GM21737 (cell line): ENCODE measurements at regions not wholly inside any gene's neighbourhood (a gene's known extent, or its start where the extent isn't known, plus 50 kb on each side); places are given as distances from the start of the nearest gene placed in this dataset.
A peak's percentile ranks its signal among the peaks of the same experiment; 100 is the strongest.
"Not testable (repeated sequence)": the region's sequence is repeated elsewhere in the genome, so short reads cannot be mapped to it uniquely, and the experiment has no call there.

Experiments
- ATAC-seq: cut with Tn5 transposase; IDR thresholded peaks from one replicate; pipeline ENCODE4 v1.9.1; 2021; ENCODE audit warnings: mild to moderate bottlenecking, moderate library complexity; ENCODE audit not compliant: unreplicated experiment

- ATAC-seq: no peak
These were observed 66.0 kb downstream of the KBTBD8 start for GRCh38 chr3:67064105-67064504.

DNA sequence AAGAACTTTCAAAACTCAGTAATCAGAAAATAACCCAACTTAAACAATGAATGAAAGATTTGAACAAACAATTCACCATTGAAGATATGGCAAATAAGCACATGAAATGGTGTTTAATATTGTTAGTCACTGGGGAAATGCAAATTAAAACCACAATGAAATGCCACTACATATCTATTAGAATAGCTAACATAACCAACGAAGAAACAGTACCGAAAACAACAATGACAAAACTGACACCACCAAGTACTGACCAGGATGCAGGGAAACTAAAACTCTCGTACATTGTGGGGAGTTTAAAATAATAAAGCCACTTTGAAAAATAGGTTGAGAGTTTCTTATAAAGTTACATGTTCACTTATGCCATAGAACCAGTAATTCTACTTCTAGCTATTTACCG, 69.1 kb downstream of the KBTBD8 start:
- ATAC-seq: peak; percentile 86

- not testable (repeated sequence) for ATAC-seq
These were observed 74.5 kb downstream of the KBTBD8 start for GRCh38 chr3:67072640-67073039.

- no peak for ATAC-seq
These were observed 75.7 kb downstream of the KBTBD8 start for GRCh38 chr3:67073812-67074211.

GRCh38 chr3:67075295-67075694, 77.2 kb downstream of the KBTBD8 start:
- no peak for ATAC-seq

DNA sequence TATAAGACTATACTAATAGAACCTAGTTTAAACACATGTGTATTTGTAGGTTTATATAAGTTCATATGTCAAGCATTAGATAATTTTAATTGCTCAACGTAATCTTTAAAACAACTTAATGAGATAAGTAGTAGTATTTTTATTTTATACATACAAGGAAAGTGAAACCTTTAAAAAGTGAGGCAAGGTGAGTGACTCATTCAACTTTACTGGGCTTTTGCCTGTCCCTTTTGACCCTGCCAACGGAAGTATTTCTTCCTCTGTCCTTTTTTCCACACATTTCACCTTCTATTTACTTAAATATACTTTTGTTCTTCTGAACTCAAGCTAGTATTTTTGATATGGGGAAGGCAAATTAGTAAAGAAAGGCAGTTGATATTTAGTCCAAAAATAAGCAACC, 78.5 kb downstream of the KBTBD8 start:
- no peak for ATAC-seq

DNA sequence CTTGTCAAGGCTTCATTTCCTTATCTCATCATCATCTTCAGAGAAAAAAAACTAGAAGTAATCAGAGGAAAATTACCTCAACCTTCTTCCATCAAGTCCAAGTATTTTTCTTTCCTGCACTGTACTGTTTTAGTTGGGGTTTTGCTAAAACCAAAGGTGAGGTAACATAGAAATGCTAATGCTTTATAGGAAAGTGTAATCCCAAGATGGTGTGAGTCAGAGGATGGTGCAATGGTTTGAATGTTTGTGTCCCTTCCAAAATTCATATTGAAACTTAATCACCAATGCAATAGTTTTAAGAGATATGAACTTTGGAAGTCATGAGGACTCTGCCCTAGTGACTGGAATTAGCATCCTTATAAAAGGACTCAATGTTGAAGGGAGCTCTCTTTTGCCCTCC, 79.5 kb downstream of the KBTBD8 start:
- no peak for ATAC-seq

DNA sequence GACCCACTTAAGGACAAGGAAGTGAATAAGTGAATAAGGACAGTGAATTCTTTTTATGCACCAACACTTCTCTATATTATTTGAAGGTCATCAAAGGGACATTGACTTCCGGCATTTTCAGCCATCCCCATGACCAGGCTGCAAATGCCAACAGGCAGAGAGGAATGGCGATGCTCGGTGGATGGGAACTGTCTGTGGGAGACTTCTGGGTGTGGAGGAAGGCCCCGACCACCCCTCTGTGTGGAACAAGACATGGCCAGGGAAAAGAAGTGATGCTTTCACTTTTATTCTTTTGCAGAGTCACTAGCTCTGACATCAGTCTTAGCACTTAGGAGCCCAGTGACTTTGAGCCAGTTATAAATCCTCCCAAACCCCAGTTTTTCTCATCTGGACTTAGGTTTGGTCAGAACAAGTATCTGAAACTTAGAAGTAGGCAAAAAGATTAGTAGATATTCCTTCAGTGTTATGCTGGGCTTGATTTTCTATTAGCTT, 84.5 kb downstream of the KBTBD8 start:
- no peak for ATAC-seq

DNA sequence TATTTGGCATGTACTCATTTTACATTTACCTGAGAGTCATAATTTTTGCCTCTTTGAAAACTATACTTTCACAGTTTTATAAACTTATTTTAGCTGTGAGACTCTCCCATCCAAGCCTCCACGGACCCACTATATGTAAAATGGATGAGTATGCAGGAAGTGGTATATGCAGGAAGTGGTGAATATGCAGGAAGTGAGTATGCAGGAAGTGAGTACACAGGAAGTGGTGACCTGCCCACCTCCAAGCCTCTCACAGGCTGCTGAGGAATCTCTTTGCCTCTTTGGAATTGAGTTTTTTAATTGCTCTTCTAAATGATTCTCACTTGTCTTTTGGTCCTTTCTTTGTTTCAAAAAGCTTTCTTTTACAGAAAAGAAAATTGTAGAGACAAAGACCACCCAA, 85.2 kb downstream of the KBTBD8 start:
- ATAC-seq: peak; percentile 72

DNA sequence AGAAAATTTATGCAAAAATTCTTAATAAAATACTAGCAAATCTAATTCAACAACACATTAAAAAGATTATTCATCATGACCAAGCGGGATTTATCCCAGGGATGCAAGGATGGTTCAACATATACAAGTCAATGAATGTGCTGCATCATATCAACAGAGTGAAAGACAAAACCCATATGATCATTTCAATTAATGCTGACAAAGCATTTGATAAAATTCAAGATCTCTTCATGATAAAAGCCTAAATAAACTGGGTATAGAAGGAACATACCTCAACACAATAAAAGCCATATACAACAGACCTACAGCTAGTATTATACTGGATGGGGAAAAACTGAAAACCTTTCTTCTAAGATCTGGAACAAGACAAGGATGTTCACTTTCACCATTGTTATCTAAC, 89.7 kb downstream of the KBTBD8 start:
- ATAC-seq: no peak

- no peak for ATAC-seq
These were observed 92.4 kb downstream of the KBTBD8 start for GRCh38 chr3:67090474-67090873.

- no peak for ATAC-seq
These were observed 95.2 kb downstream of the KBTBD8 start for GRCh38 chr3:67093305-67093704.

DNA sequence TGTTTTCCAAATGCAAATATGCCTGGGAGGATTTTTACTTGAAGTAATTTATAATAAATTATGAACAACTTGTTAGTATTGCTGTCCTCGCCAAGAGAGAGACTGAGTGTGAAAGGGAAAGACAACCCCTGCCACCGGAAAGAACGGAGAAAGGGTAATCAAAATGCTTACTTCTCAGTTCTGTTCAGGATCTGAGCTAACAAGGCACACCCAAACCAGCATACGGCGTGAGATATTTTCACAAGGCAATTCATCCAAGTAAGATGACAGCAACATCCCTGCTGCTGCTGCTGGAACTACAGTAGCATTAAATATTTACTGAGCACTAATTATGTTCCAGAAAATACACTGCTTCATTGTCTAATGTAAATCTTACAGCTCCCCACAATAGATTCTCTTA, 96.1 kb downstream of the KBTBD8 start:
- ATAC-seq: no peak

- ATAC-seq: no peak
These were observed 96.7 kb downstream of the KBTBD8 start for GRCh38 chr3:67094774-67095173.

DNA sequence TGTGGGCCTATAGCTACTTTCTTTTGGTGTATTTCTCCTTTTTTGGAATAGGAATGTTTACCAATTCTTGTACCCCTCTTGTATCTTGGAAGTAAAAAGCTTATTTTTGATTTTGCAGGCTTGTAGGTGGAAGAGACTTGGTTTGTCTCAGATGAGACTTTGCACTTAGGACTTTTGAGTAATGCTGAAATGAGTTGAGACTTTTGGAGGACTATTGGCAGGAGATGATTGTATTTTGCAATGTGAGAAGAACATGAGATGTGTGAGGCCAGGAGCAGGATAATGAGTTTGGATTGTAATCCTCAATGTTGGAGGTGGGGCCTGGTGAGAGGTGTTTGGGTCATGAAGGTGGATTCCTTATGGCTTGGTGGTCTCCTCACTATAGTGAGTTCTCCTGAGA, 106.3 kb downstream of the KBTBD8 start:
- ATAC-seq: no peak

DNA sequence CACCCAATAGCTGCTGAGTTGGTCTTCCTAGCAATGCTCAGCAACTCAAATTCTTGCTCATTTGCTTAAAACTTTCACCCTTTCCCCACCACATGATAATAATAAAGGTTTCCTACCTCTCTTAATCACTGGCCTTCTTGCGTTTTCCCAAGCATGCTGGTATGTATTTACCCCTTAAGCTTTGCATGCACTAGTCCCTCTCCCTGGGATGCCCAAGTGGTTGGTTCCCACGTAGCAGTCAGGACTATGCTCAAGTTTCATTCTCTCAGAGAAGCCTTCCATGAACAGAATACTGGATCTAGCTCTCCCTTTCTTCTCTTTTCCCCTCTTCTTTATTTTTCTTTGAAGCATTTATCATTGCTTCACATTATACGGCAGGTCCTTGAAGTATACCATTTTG, 108.8 kb downstream of the KBTBD8 start:
- no peak for ATAC-seq

DNA sequence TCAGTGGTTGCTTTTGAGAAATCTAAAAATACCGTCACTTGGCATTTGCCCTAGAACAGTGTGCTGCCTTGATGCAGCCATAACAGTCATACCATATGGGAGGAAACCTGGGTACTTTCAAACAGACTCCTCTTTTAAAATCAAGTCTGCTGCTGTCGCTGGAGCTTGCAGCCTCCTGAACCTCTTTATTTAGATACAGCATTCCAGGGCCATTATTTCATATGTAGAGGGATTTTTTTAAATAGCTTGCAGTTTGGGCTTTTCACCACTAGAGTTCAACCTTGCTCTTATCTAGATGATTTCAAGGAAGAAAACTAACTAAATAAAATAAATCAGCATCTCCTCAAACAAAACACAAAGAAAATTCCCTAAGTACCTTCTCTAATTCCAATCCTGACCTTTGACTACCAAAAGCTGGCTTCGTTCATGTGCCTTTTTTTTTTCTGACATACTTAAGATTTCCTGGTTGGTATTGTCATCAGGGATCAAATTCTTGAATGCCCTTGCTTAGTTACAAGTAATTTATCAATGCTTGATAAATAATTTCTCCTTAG, 111.6 kb downstream of the KBTBD8 start:
- no peak for ATAC-seq

- peak; percentile 93 for ATAC-seq
These were observed 115.8 kb downstream of the KBTBD8 start for GRCh38 chr3:67113802-67114407.

DNA sequence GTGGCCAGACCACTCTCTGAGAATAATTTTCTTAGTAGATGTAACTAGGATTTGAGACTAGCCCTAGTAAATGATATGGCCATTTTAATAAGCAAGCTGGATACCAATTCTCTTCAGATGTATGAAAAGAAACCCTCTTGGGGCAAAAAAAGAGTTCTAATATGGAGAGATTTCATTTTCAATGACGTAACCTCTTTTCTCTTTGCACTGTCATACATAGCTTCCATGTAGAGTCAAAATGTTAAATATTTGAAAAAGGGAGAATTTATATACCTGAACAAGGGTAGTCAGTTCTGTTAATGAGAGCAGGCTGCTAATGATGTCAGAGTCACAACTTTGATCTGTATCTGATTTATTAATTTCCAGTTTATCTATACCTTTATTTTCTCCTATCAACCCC, 120.0 kb downstream of the KBTBD8 start:
- ATAC-seq: no peak

GRCh38 chr3:67118635-67119034, 120.5 kb downstream of the KBTBD8 start:
- ATAC-seq: no peak

DNA sequence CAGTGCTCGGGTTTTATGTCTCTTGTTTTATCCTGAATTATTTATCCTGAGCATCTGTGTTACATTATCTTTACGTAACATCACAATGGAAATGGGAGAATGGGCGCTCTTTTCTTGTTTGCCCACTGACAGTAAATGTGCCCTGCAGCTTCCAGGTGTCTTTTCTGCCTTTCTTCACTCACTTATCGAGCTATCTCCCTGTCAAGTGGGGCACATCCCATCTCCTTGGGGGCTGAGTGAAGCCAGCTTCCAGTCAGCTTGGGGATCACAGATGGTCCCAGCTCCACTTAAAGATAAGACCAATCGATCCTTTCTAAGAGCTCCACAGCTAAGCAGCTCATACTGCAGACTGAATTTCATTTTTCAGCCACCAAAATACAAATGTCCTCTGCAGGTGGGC, 125.8 kb downstream of the KBTBD8 start:
- no peak for ATAC-seq

DNA sequence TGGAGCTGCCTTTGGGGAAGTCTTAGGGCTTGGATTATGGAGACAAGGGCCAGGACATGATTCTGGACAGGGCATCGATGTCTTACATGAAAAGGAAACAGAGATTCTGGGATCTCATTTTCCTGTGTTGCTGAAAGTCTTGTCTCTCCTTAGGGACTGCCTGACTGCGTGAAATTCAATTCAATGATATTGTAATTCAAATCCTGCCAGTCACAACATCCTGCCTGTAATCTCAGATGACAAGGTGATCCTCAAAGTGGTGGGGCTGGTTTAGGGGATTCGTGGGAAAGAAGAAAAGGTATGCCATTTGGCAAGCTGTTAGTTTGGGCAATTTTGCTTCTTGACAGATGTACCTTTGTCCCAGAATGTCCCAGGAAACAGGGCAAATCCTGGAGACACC, 129.1 kb downstream of the KBTBD8 start:
- no peak for ATAC-seq

DNA sequence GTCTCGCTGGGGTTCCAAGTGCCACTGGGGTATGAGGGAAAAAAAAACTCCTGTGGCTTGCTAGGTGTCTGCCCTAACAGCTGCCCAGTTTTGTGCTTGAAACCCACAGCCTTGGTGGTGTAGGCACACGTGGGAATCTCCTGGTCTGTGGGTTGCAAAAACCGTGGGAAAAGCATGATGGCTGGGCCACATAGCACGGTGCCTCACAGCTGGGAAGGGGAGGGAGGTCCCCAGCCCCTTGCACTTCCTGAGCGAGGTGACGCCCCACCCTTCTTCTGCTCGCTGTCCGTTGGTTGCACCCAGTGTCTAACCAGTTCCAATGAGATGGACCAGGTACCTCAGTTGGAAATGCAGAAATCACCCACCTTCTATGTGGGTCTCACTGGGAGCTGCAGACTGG, 144.3 kb downstream of the KBTBD8 start:
- ATAC-seq: no peak
